ENCODE measurements at regions not wholly inside any gene's neighbourhood (a gene's known extent, or its start where the extent isn't known, plus 50 kb on each side); places are given as distances from the start of the nearest gene placed in this dataset.

- Histone ChIP-seq H3K27ac (replicated peaks) (no peak overlapping the region), H3K27me3 (ENCODE audit: insufficient read depth, poor library complexity, severe bottlenecking) (no peaks in the 10 kb centered on the region), H3K4me3 (replicated peaks; ENCODE audit: insufficient read depth, low read length) (no peak overlapping the region)
- DNase-seq (ENCODE audit: low read depth in 1 of 2, low spot score in 1 of 2), result no peak
- TF ChIP-seq GABPA (IDR thresholded peaks at IDR 0.05; ENCODE audit: low read depth) (no peak), SPI1 (IDR thresholded peaks at IDR 0.05; ENCODE audit: borderline replicate concordance, low read depth) (no peak), REST (IDR thresholded peaks at IDR 0.05; ENCODE audit: insufficient replicate concordance, low read depth) (no peak), CTCF (IDR thresholded peaks at IDR 0.05; ENCODE audit: insufficient read depth, low read length) (no peak), POLR2AphosphoS5 (IDR thresholded peaks at IDR 0.05; ENCODE audit: low read depth) (no peak)
These were observed 63.2 kb upstream of the ZNF354A start for GRCh38 chr5:178793696-178794095.

- TF ChIP-seq POLR2AphosphoS5 (IDR thresholded peaks at IDR 0.05; ENCODE audit: low read depth) (no peak), REST (IDR thresholded peaks at IDR 0.05; ENCODE audit: insufficient replicate concordance, low read depth) (no peak)
- H3K27ac ChIP-seq (replicated peaks), result no peak overlapping the region
- DNase-seq (ENCODE audit: low read depth in 1 of 2, low spot score in 1 of 2), result peak in 1 of 2 experiments; percentile 8
- H3K27me3 ChIP-seq (ENCODE audit: insufficient read depth, poor library complexity, severe bottlenecking), result no peaks in the 10 kb centered on the region
- no peak overlapping the region for H3K4me3 ChIP-seq (replicated peaks; ENCODE audit: insufficient read depth, low read length)
These were observed 62.7 kb upstream of the ZNF354A start for GRCh38 chr5:178793151-178793550.

- Histone ChIP-seq H3K4me3 (replicated peaks; ENCODE audit: insufficient read depth, low read length) (no peak overlapping the region), H3K27me3 (ENCODE audit: insufficient read depth, poor library complexity, severe bottlenecking) (no peaks in the 10 kb centered on the region), H3K27ac (replicated peaks) (no peak overlapping the region)
- no peak for DNase-seq (ENCODE audit: low read depth in 1 of 2, low spot score in 1 of 2)
- TF ChIP-seq REST (IDR thresholded peaks at IDR 0.05; ENCODE audit: insufficient replicate concordance, low read depth) (no peak), SPI1 (IDR thresholded peaks at IDR 0.05; ENCODE audit: borderline replicate concordance, low read depth) (no peak), CTCF (IDR thresholded peaks at IDR 0.05; ENCODE audit: insufficient read depth, low read length) (no peak), GABPA (IDR thresholded peaks at IDR 0.05; ENCODE audit: low read depth) (no peak), POLR2AphosphoS5 (IDR thresholded peaks at IDR 0.05; ENCODE audit: low read depth) (no peak)
These were observed 61.5 kb upstream of the ZNF354A start for GRCh38 chr5:178791976-178792375.

DNA sequence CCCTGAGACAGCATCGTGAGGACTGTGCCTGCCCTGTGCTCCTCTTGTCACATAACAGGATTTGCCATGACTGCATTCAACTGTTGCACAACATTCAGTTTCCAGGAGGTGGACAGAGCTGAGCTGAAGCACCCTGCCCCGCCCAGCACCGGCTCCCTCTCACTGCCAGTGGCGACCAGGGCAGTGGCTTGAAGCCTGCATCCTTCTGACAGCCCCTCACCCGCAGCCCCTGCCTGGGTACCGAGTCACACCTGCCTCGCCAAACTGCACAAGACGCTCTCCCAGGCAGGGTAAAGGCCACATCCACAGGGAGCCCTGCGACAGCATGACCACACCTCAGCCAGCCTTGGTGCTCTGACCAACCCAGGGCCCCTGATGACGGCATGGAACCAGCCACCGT lies 59.9 kb upstream of the ZNF354A start:
- TF ChIP-seq GABPA (IDR thresholded peaks at IDR 0.05; ENCODE audit: low read depth) (no peak), POLR2AphosphoS5 (IDR thresholded peaks at IDR 0.05; ENCODE audit: low read depth) (no peak), CTCF (IDR thresholded peaks at IDR 0.05; ENCODE audit: insufficient read depth, low read length) (no peak), REST (IDR thresholded peaks at IDR 0.05; ENCODE audit: insufficient replicate concordance, low read depth) (no peak), SPI1 (IDR thresholded peaks at IDR 0.05; ENCODE audit: borderline replicate concordance, low read depth) (no peak)
- DNase-seq (ENCODE audit: low read depth in 1 of 2, low spot score in 1 of 2), result peak in 1 of 2 experiments; percentile 5
- no peak overlapping the region for H3K27ac ChIP-seq (replicated peaks)
- no peaks in the 10 kb centered on the region for H3K27me3 ChIP-seq (ENCODE audit: insufficient read depth, poor library complexity, severe bottlenecking)
- no peak overlapping the region for H3K4me3 ChIP-seq (replicated peaks; ENCODE audit: insufficient read depth, low read length)

Data from HL-60 (cell line).